D721Med (cell line): ENCODE measurements at regions not wholly inside any gene's neighbourhood (a gene's known extent, or its start where the extent isn't known, plus 50 kb on each side); places are given as distances from the start of the nearest gene placed in this dataset.
"Not testable (repeated sequence)": the region's sequence is repeated elsewhere in the genome, so short reads cannot be mapped to it uniquely, and the experiment has no call there.

Experiments used
- DNase-seq: peaks from one replicate; pipeline ENCODE4 v3.0.0; 2011; ENCODE audit warnings: low spot score; ENCODE audit not compliant: insufficient read length
- FAIRE-seq: peaks from 2 replicates; lab custom pipeline; 2011; peaks lifted over from hg19 to GRCh38; lab: Jason Lieb, UNC
- TF ChIP-seq, protein P1 (sequence below): IDR thresholded peaks from 2 replicates; pipeline ENCODE4 v1.5.1; 2012; ENCODE audit warnings: mild to moderate bottlenecking, control low read depth; ENCODE audit not compliant: insufficient read depth; ENCODE audit errors: missing control alignments

DNA sequence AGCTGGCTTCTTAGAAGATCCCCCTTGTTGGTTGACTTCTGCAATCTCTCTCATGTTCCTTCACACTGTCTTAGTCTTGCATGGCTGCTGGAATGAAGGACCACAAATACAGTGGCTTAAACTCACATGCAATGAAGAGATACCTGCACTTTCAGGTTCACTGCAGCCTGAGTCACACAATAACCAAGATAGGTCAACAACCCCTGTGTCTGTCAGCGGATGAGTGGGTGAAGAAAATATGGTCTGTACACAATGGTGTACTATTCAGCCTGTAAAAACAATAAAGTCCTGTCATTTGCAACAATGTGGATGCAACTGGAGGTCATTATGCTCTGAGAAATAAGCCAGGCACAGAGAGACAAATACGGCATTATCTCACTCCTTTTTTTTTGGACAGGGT lies 373.8 kb upstream of the AMELY start:
- TF ChIP-seq, protein P1, sequence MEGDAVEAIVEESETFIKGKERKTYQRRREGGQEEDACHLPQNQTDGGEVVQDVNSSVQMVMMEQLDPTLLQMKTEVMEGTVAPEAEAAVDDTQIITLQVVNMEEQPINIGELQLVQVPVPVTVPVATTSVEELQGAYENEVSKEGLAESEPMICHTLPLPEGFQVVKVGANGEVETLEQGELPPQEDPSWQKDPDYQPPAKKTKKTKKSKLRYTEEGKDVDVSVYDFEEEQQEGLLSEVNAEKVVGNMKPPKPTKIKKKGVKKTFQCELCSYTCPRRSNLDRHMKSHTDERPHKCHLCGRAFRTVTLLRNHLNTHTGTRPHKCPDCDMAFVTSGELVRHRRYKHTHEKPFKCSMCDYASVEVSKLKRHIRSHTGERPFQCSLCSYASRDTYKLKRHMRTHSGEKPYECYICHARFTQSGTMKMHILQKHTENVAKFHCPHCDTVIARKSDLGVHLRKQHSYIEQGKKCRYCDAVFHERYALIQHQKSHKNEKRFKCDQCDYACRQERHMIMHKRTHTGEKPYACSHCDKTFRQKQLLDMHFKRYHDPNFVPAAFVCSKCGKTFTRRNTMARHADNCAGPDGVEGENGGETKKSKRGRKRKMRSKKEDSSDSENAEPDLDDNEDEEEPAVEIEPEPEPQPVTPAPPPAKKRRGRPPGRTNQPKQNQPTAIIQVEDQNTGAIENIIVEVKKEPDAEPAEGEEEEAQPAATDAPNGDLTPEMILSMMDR, result no peak
- DNase-seq, result no peak
- no peak for FAIRE-seq

DNA sequence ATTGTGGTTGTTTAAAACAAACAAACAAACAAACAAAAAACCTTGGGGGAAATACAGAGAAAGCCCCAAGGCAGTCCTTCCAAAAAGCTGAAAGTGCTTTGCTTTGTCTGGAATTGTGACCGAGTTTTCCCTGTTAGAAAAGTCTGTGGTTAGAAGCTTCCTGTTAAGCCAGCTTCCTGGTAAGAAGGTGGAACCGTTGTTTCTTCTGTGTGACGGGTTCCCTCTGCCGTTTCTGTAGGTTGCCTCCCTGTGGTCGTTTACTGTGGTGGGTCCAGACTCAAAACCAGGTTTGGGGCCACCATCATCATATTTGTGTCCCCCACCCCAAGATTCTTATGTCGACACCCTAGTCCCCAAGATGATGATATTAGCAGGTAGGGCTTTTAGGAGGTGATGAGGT lies 371.4 kb upstream of the AMELY start:
- no peak for DNase-seq
- no peak for FAIRE-seq

DNA sequence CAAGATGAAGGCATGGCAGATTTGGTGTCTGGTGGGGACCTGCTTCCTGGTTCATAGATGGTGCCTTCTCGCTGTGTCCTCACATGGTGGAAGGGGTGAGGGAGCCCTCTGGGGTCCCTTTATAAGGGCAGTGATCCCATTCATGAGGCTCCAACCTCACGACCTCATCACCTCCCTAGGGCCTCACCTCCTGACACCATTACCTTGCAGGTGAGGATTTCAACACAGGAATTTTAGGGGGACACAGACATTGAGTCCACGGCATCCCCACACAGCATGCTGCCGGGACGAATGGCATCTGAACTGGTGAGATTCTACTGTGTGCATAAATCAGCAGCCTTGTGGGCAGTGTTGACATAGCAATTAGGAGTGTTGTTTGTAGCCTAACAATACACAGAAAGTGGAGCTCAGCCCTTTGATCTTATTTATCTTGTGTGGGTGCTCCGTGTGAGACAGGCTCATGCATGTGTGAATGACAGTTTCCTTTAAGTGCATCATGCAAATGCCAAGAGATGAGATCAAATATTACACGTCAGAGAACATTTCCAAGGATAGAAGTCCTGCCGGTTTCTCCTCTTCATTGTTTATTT lies 368.7 kb upstream of the AMELY start:
- not testable (repeated sequence) for FAIRE-seq, DNase-seq

More for the DNA sequence above, 371.4 kb upstream of the AMELY start:
- TF ChIP-seq, protein P1, result no peak

DNA sequence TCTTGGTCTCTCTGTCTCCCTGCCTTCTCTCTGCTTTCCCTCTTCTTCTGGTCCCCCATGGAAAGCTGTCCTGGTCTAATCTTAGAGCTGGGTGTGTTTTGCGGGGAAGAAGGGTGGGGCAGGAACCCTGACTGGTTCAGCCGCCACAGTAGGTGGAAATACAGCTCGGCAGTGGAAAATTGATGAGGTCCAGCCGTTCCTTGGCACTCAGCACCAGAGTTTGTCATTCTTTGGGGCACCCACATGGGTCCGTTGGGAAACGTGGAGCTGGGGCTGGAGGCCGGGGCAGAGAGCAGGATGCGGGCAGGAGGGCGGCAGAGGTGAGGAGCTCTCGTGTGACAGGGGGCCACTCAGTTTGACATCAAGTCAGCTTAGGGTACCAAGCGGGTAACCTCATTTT lies 364.2 kb upstream of the AMELY start:
- DNase-seq, result no peak
- no peak for FAIRE-seq
- TF ChIP-seq, protein P1, result no peak

DNA sequence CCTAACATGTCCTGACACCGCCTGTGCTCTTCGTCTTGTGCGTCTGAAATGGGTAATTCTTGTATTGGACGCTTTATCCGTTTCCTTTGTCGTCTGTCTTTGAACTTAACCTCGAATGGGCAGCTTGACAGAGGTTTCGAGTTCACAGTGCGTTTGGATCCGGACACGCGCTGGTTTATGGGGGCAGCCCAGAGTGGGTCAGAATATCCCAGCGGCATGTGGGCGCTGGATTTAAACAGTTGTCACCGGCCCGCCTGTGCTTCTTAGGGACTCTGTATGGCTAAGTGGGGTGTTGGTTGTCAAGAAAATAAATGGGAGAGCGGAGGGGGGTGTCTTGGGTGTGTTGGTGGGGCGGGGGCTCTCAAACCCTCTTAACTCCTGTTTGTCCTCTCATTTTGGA lies 363.5 kb upstream of the AMELY start:
- DNase-seq, result no peak
- TF ChIP-seq, protein P1, result no peak
- FAIRE-seq, result no peak

DNA sequence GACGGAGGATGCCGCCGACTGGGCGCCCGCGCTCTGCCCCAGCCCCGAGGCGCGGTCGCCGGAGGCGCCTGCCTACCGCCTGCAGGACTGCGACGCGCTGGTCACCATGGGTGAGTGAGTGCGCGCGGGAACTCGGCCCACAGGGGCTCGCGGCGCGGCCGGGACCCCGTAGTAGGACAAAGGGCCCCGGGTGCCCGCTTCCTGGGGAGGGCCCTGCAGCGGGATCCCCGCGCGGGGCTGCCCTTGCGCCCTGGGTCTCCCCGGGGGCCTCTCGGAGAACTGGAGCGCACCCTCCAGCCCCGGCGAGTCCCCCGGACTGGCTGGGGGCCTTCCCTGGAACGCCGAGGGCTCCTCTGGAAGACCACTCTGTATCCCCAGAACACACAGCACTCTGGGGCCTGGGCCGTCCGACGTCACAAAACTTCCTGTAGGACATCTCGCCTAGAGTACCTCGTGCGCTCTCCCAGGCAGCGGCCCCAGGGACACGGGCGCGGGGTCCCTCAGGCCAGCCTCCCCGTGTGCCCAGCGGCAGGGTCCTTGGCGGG lies 362.9 kb upstream of the AMELY start:
- no peak for FAIRE-seq
- DNase-seq, result no peak
- TF ChIP-seq, protein P1, result no peak

DNA sequence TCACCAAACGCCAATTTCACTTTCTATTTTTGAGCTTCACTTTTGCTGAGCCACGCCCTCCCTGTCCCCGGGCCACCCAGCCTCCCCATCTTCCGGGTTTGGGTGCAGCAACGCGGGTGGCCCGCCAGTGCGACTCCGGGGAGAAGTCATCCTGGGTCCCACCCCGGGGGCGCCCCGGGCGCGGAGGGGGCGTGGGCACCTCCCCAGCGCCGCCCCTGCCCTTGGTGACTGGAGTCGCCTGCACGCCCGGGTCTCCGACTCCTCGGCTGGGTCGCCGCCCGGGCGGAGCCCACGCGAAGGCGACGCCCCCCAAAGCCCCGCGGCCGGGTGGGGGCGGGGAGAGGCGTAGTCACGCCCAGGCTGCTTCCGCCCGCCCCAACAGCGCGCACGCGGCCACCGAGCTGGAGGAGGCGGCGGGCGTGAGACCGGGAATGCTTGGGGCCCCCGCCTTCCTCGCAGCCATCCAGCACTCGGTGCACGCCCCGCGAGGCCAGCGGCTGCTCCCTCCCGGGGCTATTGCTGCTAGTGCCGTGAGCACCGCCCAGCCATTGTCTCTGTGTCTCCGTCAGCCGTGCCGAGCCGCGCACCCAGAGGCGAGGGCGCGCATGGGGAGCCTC lies 362.1 kb upstream of the AMELY start:
- DNase-seq (no peak), FAIRE-seq (no peak)
- TF ChIP-seq, protein P1, result no peak
